ENCODE measurements at regions not wholly inside any gene's neighbourhood (a gene's known extent, or its start where the extent isn't known, plus 50 kb on each side); places are given as distances from the start of the nearest gene placed in this dataset.

DNA sequence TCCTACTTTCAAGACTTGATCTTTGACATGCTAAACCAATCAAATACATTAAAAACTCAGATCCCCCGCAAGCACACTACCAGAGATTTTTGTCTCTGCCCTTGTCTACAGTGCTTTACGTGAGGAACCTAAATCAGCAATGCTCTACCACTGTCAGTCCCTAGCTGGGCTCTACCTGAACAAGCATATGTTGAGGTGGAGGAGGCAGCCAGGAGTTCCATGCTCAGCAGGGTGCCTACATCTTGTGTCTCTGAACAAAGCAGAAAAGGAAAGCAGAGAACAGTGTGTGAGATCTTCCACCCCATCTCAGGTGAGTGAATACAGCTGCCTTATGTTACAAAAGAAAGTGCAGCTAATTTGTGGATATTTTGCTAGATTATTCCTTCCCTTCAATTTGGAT is 255.0 kb downstream of the NDUFS4 start:
- no peak for ATAC-seq (ENCODE audit: poor library complexity)
- Mint-ChIP-seq H3K9me3 (no peaks in the 10 kb centered on the region), H3K4me1 (ENCODE audit: low read depth) (no peaks in the 10 kb centered on the region), H3K4me3 (no peak overlapping the region), H3K27me3 (peaks cover 6% of the 10 kb centered on the region), H3K27ac (no peak overlapping the region), H3K36me3 (ENCODE audit: low read depth) (no peaks in the 10 kb centered on the region)
- ChIA-PET CTCF (no interaction called here), POLR2A (no interaction called here)
- Histone ChIP-seq H3K9me3 (ENCODE audit: control insufficient read depth in 1 of 2, insufficient read depth in 1 of 2, low read length in 2 of 2) (no peaks in the 10 kb centered on the region), H3K4me1 (ENCODE audit: insufficient read depth, low read length) (no peaks in the 10 kb centered on the region), H3K27me3 (ENCODE audit: control insufficient read depth in 1 of 2, insufficient read depth in 2 of 2, low read length in 2 of 2) (peaks cover 0 to 4% of the 10 kb centered on the region in 2 experiments), H3K36me3 (ENCODE audit: insufficient read depth, low read length) (no peaks in the 10 kb centered on the region), H3K4me3 (ENCODE audit: low read length) (no peak overlapping the region), H3K27ac (ENCODE audit: low read depth in 1 of 2, low read length in 2 of 2) (no peak overlapping the region)
- intact Hi-C loops (cut with DNase I, micrococcal nuclease): no loop called here
- TF ChIP-seq, protein P1, sequence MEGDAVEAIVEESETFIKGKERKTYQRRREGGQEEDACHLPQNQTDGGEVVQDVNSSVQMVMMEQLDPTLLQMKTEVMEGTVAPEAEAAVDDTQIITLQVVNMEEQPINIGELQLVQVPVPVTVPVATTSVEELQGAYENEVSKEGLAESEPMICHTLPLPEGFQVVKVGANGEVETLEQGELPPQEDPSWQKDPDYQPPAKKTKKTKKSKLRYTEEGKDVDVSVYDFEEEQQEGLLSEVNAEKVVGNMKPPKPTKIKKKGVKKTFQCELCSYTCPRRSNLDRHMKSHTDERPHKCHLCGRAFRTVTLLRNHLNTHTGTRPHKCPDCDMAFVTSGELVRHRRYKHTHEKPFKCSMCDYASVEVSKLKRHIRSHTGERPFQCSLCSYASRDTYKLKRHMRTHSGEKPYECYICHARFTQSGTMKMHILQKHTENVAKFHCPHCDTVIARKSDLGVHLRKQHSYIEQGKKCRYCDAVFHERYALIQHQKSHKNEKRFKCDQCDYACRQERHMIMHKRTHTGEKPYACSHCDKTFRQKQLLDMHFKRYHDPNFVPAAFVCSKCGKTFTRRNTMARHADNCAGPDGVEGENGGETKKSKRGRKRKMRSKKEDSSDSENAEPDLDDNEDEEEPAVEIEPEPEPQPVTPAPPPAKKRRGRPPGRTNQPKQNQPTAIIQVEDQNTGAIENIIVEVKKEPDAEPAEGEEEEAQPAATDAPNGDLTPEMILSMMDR (IDR thresholded peaks at IDR 0.05): no peak
- no peak for DNase-seq

DNA sequence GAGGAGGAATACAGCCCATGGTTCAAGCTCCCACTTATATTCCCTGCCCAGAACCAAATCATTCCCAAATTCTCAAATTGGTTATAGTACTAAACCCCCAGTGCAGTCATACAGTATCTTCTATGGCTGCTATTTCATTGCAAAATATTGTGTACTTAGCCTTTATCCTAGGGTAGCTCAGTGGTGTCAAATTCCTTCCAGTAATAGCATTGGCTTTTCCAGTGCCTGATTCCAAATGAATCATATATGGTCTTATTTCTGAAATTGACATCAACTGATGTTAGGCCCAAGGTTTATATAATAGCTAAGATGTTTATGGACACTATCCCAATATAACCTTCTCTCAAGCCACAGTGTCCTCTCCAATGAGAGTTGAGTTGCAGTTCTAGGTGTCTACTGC is 256.7 kb downstream of the NDUFS4 start:
- no peak overlapping the region for H3K4me3 ChIP-seq (ENCODE audit: low read length)
- no peaks in the 10 kb centered on the region for H3K36me3 Mint-ChIP-seq (ENCODE audit: low read depth)
- no peak for DNase-seq
- no peaks in the 10 kb centered on the region for H3K4me1 ChIP-seq (ENCODE audit: insufficient read depth, low read length)
- no peak overlapping the region for H3K4me3 Mint-ChIP-seq
- no peaks in the 10 kb centered on the region for H3K9me3 Mint-ChIP-seq
- ChIA-PET CTCF (no interaction called here), POLR2A (no interaction called here)
- ATAC-seq (ENCODE audit: poor library complexity): no peak
- H3K27me3 Mint-ChIP-seq: peaks cover 6% of the 10 kb centered on the region
- H3K27ac ChIP-seq (ENCODE audit: low read depth in 1 of 2, low read length in 2 of 2): no peak overlapping the region
- H3K9me3 ChIP-seq (ENCODE audit: control insufficient read depth in 1 of 2, insufficient read depth in 1 of 2, low read length in 2 of 2): no peaks in the 10 kb centered on the region
- peaks cover 0 to 4% of the 10 kb centered on the region in 2 experiments for H3K27me3 ChIP-seq (ENCODE audit: control insufficient read depth in 1 of 2, insufficient read depth in 2 of 2, low read length in 2 of 2)
- TF ChIP-seq, protein P1 (IDR thresholded peaks at IDR 0.05): no peak
- H3K4me1 Mint-ChIP-seq (ENCODE audit: low read depth): no peaks in the 10 kb centered on the region
- intact Hi-C loops (cut with DNase I, micrococcal nuclease): no loop called here
- no peaks in the 10 kb centered on the region for H3K36me3 ChIP-seq (ENCODE audit: insufficient read depth, low read length)
- no peak overlapping the region for H3K27ac Mint-ChIP-seq

DNA sequence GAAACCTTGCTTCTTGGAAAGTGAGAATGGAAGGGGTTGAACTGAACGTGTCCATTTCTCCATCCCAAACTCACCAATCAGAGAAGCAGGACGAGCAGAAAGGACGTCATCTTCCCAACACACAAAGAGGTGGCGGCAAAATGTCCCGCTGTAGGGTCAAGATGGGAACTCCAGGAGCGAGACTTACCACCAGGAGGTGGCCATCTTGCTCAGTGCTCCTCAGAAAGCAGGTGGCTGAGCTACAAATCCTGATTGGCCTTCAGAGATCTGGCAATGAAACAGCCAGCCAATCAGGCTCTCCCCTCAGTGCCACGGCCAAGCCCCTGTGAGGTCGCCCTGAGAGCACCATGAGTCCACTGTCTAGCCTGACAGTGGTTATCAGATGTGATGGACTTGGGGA is 259.0 kb downstream of the NDUFS4 start:
- intact Hi-C loops (cut with DNase I, micrococcal nuclease): no loop called here
- ChIA-PET POLR2A (no interaction called here), CTCF (no interaction called here)
- no peak overlapping the region for H3K4me3 ChIP-seq (ENCODE audit: low read length)
- Mint-ChIP-seq H3K4me1 (ENCODE audit: low read depth) (no peaks in the 10 kb centered on the region), H3K27me3 (peaks cover 6% of the 10 kb centered on the region), H3K36me3 (ENCODE audit: low read depth) (no peaks in the 10 kb centered on the region), H3K4me3 (no peak overlapping the region), H3K9me3 (no peaks in the 10 kb centered on the region), H3K27ac (no peak overlapping the region)
- TF ChIP-seq, protein P1 (IDR thresholded peaks at IDR 0.05): no peak
- peaks cover 0 to 4% of the 10 kb centered on the region in 2 experiments for H3K27me3 ChIP-seq (ENCODE audit: control insufficient read depth in 1 of 2, insufficient read depth in 2 of 2, low read length in 2 of 2)
- H3K36me3 ChIP-seq (ENCODE audit: insufficient read depth, low read length): no peaks in the 10 kb centered on the region
- no peak for ATAC-seq (ENCODE audit: poor library complexity)
- no peak for DNase-seq
- no peak overlapping the region for H3K27ac ChIP-seq (ENCODE audit: low read depth in 1 of 2, low read length in 2 of 2)
- H3K4me1 ChIP-seq (ENCODE audit: insufficient read depth, low read length): no peaks in the 10 kb centered on the region
- H3K9me3 ChIP-seq (ENCODE audit: control insufficient read depth in 1 of 2, insufficient read depth in 1 of 2, low read length in 2 of 2): no peaks in the 10 kb centered on the region
